T-helper 17 cell (primary cell): ENCODE measurements at regions not wholly inside any gene's neighbourhood (a gene's known extent, or its start where the extent isn't known, plus 50 kb on each side); places are given as distances from the start of the nearest gene placed in this dataset.
"Not testable (repeated sequence)": the region's sequence is repeated elsewhere in the genome, so short reads cannot be mapped to it uniquely, and the experiment has no call there.

Source experiments
- ATAC-seq: fragments of 150-1000 bp; cut with Tn5 transposase; 2 replicates; pipeline ENCODE4 v1.10.0; 2021; ENCODE audit warnings: mild to moderate bottlenecking, moderate library complexity
- DNase-seq, 3 donors: peaks; one replicate each; pipeline versions ENCODE4 v3.0.0 to v3.0.0-alpha.2; 2020 to 2021
- H3K9me3 ChIP-seq: one replicate; pipeline ENCODE4 v1.7.0; 2013; ENCODE audit warnings: low read length, mild to moderate bottlenecking; ENCODE audit not compliant: control insufficient read depth, poor library complexity, severe bottlenecking
- H3K27ac Mint-ChIP-seq: one replicate; pipeline ENCODE4 v1.8.0; 2022; ENCODE audit warnings: mild to moderate bottlenecking, moderate library complexity, mixed read lengths
- H3K27me3 Mint-ChIP-seq: one replicate; pipeline ENCODE4 v1.8.0; 2022; ENCODE audit warnings: mixed read lengths
- H3K36me3 Mint-ChIP-seq: one replicate; pipeline ENCODE4 v1.8.0; 2022; ENCODE audit warnings: low read depth, mixed read lengths
- H3K4me1 Mint-ChIP-seq: one replicate; pipeline ENCODE4 v1.8.0; 2022; ENCODE audit warnings: mild to moderate bottlenecking, mixed read lengths
- H3K4me3 Mint-ChIP-seq: one replicate; pipeline ENCODE4 v1.8.0; 2022; ENCODE audit warnings: mild to moderate bottlenecking, moderate library complexity, mixed read lengths

DNA sequence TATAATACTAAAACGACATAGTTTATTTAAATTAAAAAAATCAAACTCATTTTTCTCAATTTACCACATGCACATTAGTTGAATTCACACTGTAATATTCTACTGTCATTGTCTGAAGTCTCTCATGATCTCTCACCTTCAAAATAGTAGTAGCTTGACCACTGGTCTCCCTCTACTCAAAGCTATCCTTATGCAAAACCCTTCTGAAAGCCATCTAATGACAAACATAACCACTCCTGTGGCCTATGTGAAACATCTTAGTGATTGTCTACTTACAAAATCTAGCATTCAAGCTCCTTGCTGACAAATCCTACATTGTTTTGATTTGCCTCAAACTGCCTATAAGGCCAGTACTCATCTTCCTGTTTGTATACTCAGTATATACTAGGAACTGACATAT is 606.0 kb upstream of the GHITM start:
- Mint-ChIP-seq H3K4me1 (no peaks in the 10 kb centered on the region), H3K36me3 (no peaks in the 10 kb centered on the region), H3K4me3 (no peak overlapping the region), H3K27me3 (no peaks in the 10 kb centered on the region), H3K27ac (no peak overlapping the region)
- H3K9me3 ChIP-seq = no peaks in the 10 kb centered on the region
- DNase-seq = no peak
- ATAC-seq = no peak

DNA sequence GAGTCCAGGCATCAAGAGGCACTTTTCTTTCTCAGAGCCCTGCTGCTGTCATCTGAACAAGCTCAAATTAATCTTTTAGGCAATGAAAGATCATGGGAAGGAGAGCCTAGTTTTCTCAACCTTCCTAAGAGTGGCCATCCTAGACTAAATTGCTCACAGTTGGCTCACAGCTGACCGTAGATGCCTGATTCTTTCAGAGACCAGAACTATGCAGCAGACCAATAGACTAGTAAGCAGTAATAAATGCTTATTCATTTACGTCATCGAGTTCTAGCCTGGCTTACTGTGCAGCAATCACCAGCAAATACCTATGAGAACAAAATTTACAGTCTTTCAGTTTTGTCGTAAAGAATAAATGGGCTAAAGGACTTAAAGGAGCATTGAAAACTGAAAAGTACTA is 602.9 kb upstream of the GHITM start:
- DNase-seq (no peak), ATAC-seq (no peak)
- no peaks in the 10 kb centered on the region for H3K9me3 ChIP-seq
- no peak overlapping the region for H3K27ac Mint-ChIP-seq
- H3K36me3 Mint-ChIP-seq = no peaks in the 10 kb centered on the region
- no peaks in the 10 kb centered on the region for H3K4me1 Mint-ChIP-seq
- H3K4me3 Mint-ChIP-seq = no peak overlapping the region
- no peaks in the 10 kb centered on the region for H3K27me3 Mint-ChIP-seq

DNA sequence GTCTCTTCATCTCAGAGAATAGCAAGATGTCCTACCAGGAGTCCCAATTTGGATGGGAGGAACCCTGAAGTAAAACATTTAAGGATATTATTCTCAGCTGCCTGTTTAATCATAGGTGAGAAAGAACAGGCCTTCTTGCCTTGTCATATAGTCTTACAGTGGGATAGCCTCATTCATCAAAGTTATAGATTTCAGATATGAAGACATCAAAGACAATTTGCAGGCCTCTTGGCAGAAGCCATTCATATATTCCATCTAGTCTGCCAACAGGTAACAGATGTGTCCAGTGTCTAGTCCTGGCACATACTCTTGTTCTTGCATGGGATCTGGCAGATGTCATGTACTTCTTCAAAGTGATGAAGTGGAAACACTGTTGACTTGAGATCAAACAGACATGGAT is 601.3 kb upstream of the GHITM start:
- no peak for DNase-seq
- no peak for ATAC-seq
- Mint-ChIP-seq H3K4me1 (no peaks in the 10 kb centered on the region), H3K27ac (no peak overlapping the region), H3K36me3 (no peaks in the 10 kb centered on the region), H3K27me3 (no peaks in the 10 kb centered on the region), H3K4me3 (no peak overlapping the region)
- no peaks in the 10 kb centered on the region for H3K9me3 ChIP-seq

DNA sequence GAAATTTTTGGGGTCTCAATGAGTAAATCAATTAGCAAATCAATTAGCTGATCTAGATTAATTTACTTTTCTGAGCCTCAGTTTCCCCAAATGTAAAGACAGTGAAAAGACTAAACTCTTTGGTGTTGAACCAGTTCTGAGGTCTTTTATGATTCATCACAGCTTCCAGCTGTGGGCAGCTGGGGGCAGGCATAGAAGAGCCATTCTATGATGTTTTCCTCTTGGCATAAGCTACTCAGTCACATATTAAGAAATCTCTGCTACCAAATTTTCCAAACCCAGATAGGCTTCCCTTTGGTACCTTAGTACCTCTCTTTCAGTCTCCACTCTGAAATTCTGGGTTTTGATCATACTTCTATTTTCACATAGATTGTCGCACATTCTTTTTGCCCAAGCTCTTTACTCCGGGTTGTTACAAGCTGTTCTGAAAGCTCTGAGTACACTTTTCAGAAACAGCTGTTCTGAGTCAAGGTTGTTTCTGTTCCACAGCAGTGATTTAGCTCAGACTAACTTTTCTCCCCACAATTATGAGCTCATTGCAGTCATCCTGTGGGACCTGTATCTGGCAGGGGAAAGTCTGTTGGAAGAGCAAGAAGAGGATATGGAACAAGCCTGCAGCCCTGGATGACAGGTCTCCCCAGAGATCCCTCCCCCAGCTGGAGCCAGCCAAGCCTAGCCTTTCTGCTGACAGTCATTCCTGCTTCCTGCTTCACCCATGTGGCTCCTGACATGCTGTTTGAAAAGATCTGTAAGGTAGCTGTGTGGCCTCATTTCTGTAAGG is 599.6 kb upstream of the GHITM start:
- ATAC-seq (no peak), DNase-seq (no peak)
- no peaks in the 10 kb centered on the region for H3K27me3 Mint-ChIP-seq
- no peaks in the 10 kb centered on the region for H3K9me3 ChIP-seq
- no peaks in the 10 kb centered on the region for H3K4me1 Mint-ChIP-seq
- no peak overlapping the region for H3K4me3 Mint-ChIP-seq
- no peak overlapping the region for H3K27ac Mint-ChIP-seq
- no peaks in the 10 kb centered on the region for H3K36me3 Mint-ChIP-seq

DNA sequence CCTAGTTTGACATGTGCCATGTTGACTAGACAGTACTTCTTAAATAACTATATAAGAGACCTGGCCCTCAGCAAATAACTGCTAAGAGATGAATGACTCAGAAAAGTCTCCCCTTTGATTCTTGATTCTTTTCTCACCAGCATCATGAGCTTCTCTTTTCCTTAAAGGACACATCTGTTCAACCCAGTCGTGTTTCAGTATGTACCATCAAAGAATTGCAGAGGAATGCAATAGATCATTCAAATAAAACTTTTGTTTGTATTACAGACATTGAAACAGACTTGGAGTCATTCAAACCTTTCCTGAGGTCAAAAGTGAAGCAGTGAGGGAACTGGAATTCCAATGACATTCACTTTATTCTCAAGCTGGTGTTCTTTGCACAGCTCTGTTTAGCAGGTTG is 598.3 kb upstream of the GHITM start:
- H3K4me1 Mint-ChIP-seq = no peaks in the 10 kb centered on the region
- ATAC-seq (no peak), DNase-seq (no peak)
- H3K4me3 Mint-ChIP-seq = no peak overlapping the region
- H3K36me3 Mint-ChIP-seq = no peaks in the 10 kb centered on the region
- H3K27me3 Mint-ChIP-seq = no peaks in the 10 kb centered on the region
- no peak overlapping the region for H3K27ac Mint-ChIP-seq
- no peaks in the 10 kb centered on the region for H3K9me3 ChIP-seq

DNA sequence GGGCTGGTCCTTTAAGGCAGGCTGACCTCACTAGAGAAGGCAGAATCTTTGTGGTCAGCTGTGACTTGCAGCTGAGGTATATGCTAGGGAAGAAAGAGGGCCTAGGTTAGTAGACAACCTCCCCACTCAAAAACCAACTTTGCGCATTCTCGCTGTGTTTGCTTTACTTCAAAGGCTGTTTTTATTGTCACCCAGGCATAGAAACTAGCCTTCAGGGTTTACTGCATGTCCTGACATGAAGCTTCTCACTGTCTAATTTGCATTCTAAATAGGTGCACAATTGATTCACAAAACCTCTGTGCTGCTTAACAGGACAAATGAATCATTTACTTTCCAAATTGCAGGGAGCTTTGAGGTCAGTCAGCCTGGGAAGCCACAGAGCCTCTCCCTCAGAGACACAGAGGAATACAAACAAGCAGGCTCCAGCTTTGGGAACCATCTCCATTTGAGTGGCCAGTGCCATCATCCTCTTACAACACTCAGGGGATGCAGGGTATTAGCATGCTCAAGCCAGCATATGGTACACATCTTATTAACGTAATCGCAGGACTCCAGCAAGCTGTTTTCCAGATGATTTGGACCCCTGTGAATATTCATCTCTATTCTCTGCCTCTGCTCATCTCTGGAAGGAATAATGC is 596.4 kb upstream of the GHITM start:
- Mint-ChIP-seq H3K4me3 (no peak overlapping the region), H3K27me3 (no peaks in the 10 kb centered on the region), H3K36me3 (no peaks in the 10 kb centered on the region), H3K4me1 (no peaks in the 10 kb centered on the region), H3K27ac (no peak overlapping the region)
- no peaks in the 10 kb centered on the region for H3K9me3 ChIP-seq
- no peak for DNase-seq
- ATAC-seq = no peak

DNA sequence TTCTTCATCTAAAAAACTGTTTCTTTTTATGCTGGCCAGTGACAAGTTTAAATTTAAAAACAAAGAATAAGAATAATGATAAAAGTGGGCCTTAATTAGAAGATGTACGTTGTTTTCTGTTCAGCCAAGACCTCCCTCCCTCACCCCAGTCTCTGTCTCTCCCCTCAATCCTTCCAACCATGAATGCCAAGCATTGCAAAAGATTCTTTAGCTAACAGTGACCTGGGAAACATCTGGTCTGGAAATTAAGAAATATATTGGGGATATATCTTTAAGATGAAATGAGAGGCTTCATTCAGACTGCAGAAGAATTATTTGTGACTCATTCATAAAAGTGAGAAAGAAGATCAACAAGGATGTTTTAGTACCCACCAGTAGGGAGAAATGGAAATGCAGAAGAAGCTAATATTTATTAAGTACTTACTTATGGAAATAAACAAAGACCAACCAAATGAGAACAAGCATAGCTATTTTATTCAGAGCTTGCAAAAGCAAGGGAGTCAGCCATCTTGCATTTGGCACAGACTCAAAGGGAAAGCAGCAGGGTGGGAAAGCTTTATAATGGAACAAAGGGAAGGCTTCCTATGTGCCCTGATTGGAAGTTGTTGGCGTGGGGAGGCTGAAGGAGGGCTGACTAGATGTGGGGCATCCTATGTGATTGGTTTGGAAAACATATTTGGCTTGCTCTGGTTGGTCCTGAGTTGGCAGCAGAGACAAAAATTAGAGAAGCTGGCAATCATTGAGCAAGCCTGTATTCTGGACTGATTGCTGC is 595.4 kb upstream of the GHITM start:
- no peak for DNase-seq
- no peak for ATAC-seq
- Mint-ChIP-seq H3K27ac (no peak overlapping the region), H3K4me3 (no peak overlapping the region), H3K4me1 (no peaks in the 10 kb centered on the region), H3K27me3 (no peaks in the 10 kb centered on the region), H3K36me3 (no peaks in the 10 kb centered on the region)
- H3K9me3 ChIP-seq = no peaks in the 10 kb centered on the region

DNA sequence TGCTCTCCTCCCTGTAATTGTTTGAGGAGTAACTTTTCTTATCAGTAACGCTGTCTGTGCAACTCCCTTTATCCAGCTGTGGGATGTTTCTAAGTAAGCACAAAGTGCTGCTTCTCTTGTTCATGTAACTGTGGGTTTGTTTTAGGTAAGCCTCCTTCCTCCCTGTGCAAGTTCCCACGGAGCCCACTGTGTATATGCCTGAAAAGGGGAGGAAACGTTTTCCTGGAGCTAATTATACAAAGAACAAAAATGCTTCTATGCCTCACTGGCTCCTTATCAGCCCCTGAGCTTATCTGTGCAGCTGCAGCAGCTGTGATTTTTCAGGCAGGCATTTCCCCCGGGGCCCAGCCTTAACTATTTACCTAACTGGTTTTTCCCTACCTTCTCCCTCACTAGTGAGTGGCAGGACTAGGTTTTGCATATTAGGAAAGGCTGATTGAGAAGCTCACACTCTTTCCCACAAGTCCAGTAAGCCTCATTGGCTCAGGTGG is 593.4 kb upstream of the GHITM start:
- DNase-seq = no peak
- Mint-ChIP-seq H3K36me3 (no peaks in the 10 kb centered on the region), H3K4me1 (no peaks in the 10 kb centered on the region), H3K27me3 (no peaks in the 10 kb centered on the region), H3K4me3 (no peak overlapping the region), H3K27ac (no peak overlapping the region)
- no peaks in the 10 kb centered on the region for H3K9me3 ChIP-seq
- no peak for ATAC-seq

DNA sequence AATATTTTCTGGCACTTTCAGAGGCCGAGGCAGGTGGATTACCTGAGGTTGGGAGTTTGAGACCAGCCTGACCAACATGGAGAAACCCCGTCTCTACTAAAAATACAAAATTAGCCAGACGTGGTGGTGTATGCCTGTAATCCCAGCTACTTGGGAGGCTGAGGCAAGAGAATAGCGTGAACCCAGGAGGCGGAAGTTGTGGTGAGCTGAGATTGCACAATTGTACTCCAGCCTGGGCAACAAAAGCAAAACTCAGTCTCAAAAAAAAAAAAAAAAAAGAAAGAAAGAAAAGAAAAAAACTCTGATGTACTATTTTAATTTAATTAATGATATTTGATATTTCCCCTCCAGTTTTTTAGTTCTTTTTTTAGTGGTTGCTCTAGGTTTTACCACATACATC is 588.1 kb upstream of the GHITM start:
- not testable (repeated sequence) for H3K27me3 Mint-ChIP-seq, H3K27ac Mint-ChIP-seq, H3K36me3 Mint-ChIP-seq, ATAC-seq, H3K9me3 ChIP-seq, DNase-seq, H3K4me1 Mint-ChIP-seq, H3K4me3 Mint-ChIP-seq

DNA sequence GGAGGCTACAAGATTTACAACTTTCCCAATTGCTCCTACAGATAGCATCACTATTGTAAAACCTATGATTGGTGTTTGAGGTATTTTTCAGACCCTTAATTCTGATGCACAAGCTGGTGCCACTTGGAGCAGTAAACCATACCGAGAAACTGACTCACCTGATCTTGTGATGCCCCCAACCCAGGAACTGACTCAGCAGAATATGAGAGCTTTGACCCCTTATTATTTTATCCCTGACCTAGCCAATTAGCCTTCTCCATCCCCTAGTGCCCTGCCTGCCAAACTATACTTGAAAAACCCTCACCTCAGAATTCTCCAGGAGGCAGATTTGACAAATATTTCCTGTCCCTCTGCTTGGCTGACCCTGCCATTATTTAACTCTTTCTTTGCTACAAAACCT is 585.9 kb upstream of the GHITM start:
- Mint-ChIP-seq H3K36me3 (no peaks in the 10 kb centered on the region), H3K4me3 (no peak overlapping the region), H3K27me3 (no peaks in the 10 kb centered on the region), H3K4me1 (no peaks in the 10 kb centered on the region), H3K27ac (no peak overlapping the region)
- ATAC-seq = no peak
- DNase-seq = no peak
- no peaks in the 10 kb centered on the region for H3K9me3 ChIP-seq

DNA sequence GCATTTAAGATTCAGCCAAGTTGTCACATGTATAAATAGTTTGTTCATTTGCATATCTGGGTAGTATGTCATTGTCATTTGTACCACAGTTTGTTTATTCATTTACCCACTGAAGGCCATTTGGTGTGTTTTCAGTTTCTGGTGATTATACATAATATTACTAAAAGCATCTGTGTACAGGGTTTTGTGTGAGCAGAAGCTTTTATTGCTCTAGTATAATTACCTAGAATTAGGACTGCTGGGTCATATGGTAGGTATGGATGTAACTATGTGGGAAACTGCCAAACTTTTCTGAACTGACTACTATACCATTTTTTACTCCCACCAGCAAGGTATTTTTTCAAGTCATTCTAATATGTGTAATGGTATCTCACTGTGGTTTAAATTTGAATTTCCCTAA is 584.0 kb upstream of the GHITM start:
- H3K36me3 Mint-ChIP-seq = no peaks in the 10 kb centered on the region
- ATAC-seq (no peak), DNase-seq (no peak)
- no peaks in the 10 kb centered on the region for H3K4me1 Mint-ChIP-seq
- no peaks in the 10 kb centered on the region for H3K9me3 ChIP-seq
- no peak overlapping the region for H3K27ac Mint-ChIP-seq
- H3K27me3 Mint-ChIP-seq = no peaks in the 10 kb centered on the region
- H3K4me3 Mint-ChIP-seq = no peak overlapping the region

DNA sequence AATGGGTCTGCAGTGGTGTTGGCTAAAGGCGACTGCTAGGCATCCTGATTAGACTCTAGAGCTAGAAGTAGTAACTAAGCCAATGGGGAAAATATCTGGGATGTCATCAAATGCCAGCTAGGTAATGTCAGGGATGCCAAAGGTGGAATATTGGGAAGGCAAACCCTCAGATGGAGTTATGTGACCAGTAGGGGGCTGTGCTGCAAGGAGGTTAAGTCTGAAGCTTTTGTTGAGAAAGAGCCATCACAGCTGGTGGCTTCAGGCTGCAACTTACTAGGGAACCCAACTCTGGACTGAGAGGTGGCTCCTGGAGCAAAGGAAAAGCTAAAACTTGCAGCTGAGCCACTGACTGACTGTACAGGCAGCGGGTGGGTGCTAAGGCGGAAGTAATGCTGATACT is 576.9 kb upstream of the GHITM start:
- Mint-ChIP-seq H3K4me3 (no peak overlapping the region), H3K4me1 (no peaks in the 10 kb centered on the region), H3K27ac (no peak overlapping the region), H3K36me3 (no peaks in the 10 kb centered on the region), H3K27me3 (no peaks in the 10 kb centered on the region)
- no peak for ATAC-seq
- H3K9me3 ChIP-seq = no peaks in the 10 kb centered on the region
- DNase-seq = no peak

DNA sequence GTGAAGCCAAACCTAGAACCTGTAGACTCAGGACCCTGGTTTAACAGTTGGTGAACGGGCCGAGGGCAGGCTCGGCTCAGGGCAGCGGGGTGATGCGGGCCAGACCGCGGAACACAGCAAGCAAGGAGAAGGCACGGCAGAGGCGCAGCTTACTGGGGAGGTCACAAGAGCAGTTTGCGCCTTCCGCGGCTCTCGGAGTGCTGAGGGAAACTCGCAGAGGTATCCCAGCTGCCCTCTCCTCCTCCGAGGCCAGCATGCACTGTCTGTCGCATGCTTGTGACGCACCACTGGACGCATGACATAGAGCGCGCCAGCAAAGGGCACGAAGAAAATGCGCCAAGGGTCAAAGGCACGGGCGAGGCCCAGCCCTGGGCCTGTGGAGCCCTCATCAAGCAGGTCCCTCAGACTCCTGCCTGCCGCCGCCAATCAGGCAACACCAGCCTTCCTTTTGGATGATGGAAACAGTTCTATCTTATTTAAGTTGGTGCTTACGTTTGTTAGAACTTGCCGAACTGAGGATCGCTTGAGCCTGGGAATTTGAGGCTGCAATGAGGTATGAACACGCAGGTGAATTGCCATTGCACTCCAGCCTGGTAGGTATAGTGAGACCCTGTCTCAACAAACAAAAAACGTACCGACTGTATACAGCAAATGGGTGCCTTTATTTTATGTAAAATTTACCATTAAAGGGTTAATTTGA is 574.3 kb upstream of the GHITM start:
- H3K27ac Mint-ChIP-seq = no peak overlapping the region
- H3K36me3 Mint-ChIP-seq = no peaks in the 10 kb centered on the region
- no peaks in the 10 kb centered on the region for H3K4me1 Mint-ChIP-seq
- no peak for DNase-seq
- no peaks in the 10 kb centered on the region for H3K27me3 Mint-ChIP-seq
- no peaks in the 10 kb centered on the region for H3K9me3 ChIP-seq
- ATAC-seq = no peak
- H3K4me3 Mint-ChIP-seq = no peak overlapping the region
